ENCODE measurements at regions not wholly inside any gene's neighbourhood (a gene's known extent, or its start where the extent isn't known, plus 50 kb on each side); places are given as distances from the start of the nearest gene placed in this dataset.
"Not testable (repeated sequence)": the region's sequence is repeated elsewhere in the genome, so short reads cannot be mapped to it uniquely, and the experiment has no call there.

GRCh38 chr3:94406595-94406994 is 343.7 kb downstream of the NSUN3 start:
- no peak for DNase-seq (ENCODE audit: low read depth, low spot score)

- not testable (repeated sequence) for DNase-seq (ENCODE audit: low read depth, low spot score)
Observed at GRCh38 chr3:94412936-94413335, 350.1 kb downstream of the NSUN3 start.

GRCh38 chr3:94413336-94414108 is 350.7 kb downstream of the NSUN3 start:
- DNase-seq (ENCODE audit: low read depth, low spot score) = peak; percentile 83

- DNase-seq (ENCODE audit: low read depth, low spot score) = no peak
Observed at GRCh38 chr3:94414418-94414817, 351.6 kb downstream of the NSUN3 start.

- no peak for DNase-seq (ENCODE audit: low read depth, low spot score)
Observed at GRCh38 chr3:94416768-94417167, 353.9 kb downstream of the NSUN3 start.

GRCh38 chr3:94417963-94418455 is 355.1 kb downstream of the NSUN3 start:
- DNase-seq (ENCODE audit: low read depth, low spot score) = no peak

GRCh38 chr3:94420931-94421330 is 358.1 kb downstream of the NSUN3 start:
- DNase-seq (ENCODE audit: low read depth, low spot score) = no peak

- peak; percentile 32 for DNase-seq (ENCODE audit: low read depth, low spot score)
Observed at GRCh38 chr3:94423578-94423977, 360.7 kb downstream of the NSUN3 start.

- DNase-seq (ENCODE audit: low read depth, low spot score) = no peak
Observed at GRCh38 chr3:94429517-94429916, 366.7 kb downstream of the NSUN3 start.

- no peak for DNase-seq (ENCODE audit: low read depth, low spot score)
Observed at GRCh38 chr3:94431876-94432570, 369.2 kb downstream of the NSUN3 start.

GRCh38 chr3:94433811-94434210 is 370.9 kb downstream of the NSUN3 start:
- DNase-seq (ENCODE audit: low read depth, low spot score) = peak; percentile 40

GRCh38 chr3:94440767-94441493 is 378.1 kb downstream of the NSUN3 start:
- peak; percentile 73 for DNase-seq (ENCODE audit: low read depth, low spot score)

GRCh38 chr3:94441494-94441847 is 378.6 kb downstream of the NSUN3 start:
- DNase-seq (ENCODE audit: low read depth, low spot score) = no peak

GRCh38 chr3:94453864-94454263 is 391.0 kb downstream of the NSUN3 start:
- DNase-seq (ENCODE audit: low read depth, low spot score) = no peak

- no peak for DNase-seq (ENCODE audit: low read depth, low spot score)
Observed at GRCh38 chr3:94459167-94459566, 396.3 kb downstream of the NSUN3 start.

- peak; percentile 8 for DNase-seq (ENCODE audit: low read depth, low spot score)
Observed at GRCh38 chr3:94460931-94461330, 398.1 kb downstream of the NSUN3 start.

GRCh38 chr3:94462931-94463330 is 400.1 kb downstream of the NSUN3 start:
- DNase-seq (ENCODE audit: low read depth, low spot score) = no peak

GRCh38 chr3:94472511-94472910 is 409.6 kb downstream of the NSUN3 start:
- no peak for DNase-seq (ENCODE audit: low read depth, low spot score)

- no peak for DNase-seq (ENCODE audit: low read depth, low spot score)
Observed at GRCh38 chr3:94481226-94481898, 418.5 kb downstream of the NSUN3 start.

- no peak for DNase-seq (ENCODE audit: low read depth, low spot score)
Observed at GRCh38 chr3:94482686-94483085, 419.8 kb downstream of the NSUN3 start.

- no peak for DNase-seq (ENCODE audit: low read depth, low spot score)
Observed at GRCh38 chr3:94483403-94483802, 420.5 kb downstream of the NSUN3 start.

- no peak for DNase-seq (ENCODE audit: low read depth, low spot score)
Observed at GRCh38 chr3:94494992-94495391, 432.1 kb downstream of the NSUN3 start.
